ENCODE measurements at regions not wholly inside any gene's neighbourhood (a gene's known extent, or its start where the extent isn't known, plus 50 kb on each side); places are given as distances from the start of the nearest gene placed in this dataset.

DNA sequence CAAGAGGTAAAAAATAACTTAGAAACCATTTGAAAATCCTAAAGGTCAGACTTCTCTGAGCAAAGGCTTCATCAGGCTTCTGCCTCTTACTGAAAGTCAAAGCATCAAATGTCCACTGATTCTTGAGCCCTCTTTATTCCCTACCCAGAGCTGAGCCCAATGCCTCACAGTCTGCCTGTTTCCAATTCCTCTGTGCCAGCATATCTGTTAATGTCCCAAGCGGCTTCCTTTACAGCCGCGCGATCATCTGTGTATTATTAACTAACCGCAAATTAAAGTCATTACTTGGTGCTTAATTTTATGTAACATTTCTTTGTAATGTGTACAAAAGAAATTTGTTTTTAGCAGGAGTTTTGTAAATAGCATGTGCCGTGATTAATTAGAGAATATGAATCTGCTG, 418.8 kb upstream of the HNRNPA3 start:
- no peak for TF ChIP-seq FOXA1 (IDR thresholded peaks at IDR 0.05)
- TF ChIP-seq BHLHE40 (IDR thresholded peaks at IDR 0.05; ENCODE audit: borderline replicate concordance), result no peak
- no peak for TF ChIP-seq FOXM1 (IDR thresholded peaks at IDR 0.05; ENCODE audit: borderline replicate concordance)
- TF ChIP-seq ZNF384 (IDR thresholded peaks at IDR 0.05), result no peak
- no peak for TF ChIP-seq NFRKB (IDR thresholded peaks at IDR 0.05)
- no peak for TF ChIP-seq LEF1 (IDR thresholded peaks at IDR 0.05; ENCODE audit: borderline replicate concordance)

All from HEK293T (cell line).